ELF-1 (cell line): ENCODE measurements at regions not wholly inside any gene's neighbourhood (a gene's known extent, or its start where the extent isn't known, plus 50 kb on each side); places are given as distances from the start of the nearest gene placed in this dataset.
"Not testable (repeated sequence)": the region's sequence is repeated elsewhere in the genome, so short reads cannot be mapped to it uniquely, and the experiment has no call there.

ENCODE experiments used
- DNase-seq: peaks from one replicate; pipeline ENCODE4 v3.0.0-alpha.2; 2016; ENCODE audit warnings: low read depth, low spot score

- no peak for DNase-seq
These were observed 201.0 kb downstream of the PRL start for GRCh38 chr6:22095836-22096235.

- no peak for DNase-seq
These were observed 198.2 kb downstream of the PRL start for GRCh38 chr6:22098601-22099031.

- DNase-seq = no peak
These were observed 197.6 kb downstream of the PRL start for GRCh38 chr6:22099231-22099630.

- DNase-seq = no peak
These were observed 196.9 kb downstream of the PRL start for GRCh38 chr6:22099923-22100322.

DNA sequence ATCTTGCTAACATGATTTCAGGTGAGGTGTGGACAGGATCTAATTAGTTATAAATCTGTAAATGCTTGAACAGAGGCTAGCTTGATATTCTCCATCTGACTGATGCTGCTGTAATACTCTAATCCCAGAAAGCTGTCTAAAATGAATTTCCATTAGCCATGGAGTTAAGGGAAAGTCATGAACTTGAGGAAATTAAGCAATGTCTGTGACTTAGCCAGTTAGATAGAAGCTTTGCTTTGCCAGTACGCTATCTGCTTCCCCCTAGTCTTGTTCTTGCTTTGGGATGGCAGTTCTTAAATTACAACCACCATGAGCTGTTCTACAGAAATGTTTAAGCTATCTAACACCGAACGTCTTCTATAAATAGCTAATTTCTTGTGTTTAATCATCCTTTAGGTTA lies 195.7 kb downstream of the PRL start:
- no peak for DNase-seq

DNA sequence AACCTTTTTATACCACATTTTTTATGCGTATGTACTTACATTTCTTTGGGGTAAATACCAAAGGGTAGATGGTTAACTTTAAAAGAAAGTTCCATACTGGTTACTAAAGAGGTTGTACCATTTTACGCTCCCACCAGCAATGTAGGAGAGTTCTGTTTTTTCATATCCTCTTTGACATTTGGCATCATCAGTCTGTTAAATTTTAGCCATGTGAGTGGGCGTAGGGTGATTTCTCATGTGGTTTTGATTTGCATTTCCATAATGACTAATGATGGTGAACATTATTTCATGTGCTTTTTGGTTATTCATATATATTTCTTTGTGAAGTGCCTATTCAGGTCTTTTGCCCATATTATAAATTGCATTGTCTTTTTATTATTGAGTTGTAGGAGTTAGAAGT lies 194.2 kb downstream of the PRL start:
- DNase-seq = no peak

DNA sequence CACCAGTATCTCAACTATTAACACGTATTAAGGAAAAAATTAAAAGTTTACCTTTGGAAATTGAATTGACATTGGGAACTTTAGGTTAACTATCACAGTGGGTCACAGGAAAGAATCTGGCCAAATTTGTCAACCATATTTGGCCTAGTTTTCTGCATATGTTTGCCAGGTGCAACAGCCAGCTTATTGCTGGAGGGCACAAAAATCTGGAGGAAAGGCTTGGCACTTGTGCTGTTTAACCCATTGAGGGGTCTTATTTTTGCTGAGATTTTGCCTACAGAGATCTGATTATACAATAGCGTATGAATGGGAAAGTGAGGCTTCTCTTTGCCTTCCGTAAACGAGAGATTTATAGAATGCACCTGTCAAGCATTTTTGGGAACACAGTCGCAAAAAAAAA lies 190.4 kb downstream of the PRL start:
- DNase-seq = no peak

DNA sequence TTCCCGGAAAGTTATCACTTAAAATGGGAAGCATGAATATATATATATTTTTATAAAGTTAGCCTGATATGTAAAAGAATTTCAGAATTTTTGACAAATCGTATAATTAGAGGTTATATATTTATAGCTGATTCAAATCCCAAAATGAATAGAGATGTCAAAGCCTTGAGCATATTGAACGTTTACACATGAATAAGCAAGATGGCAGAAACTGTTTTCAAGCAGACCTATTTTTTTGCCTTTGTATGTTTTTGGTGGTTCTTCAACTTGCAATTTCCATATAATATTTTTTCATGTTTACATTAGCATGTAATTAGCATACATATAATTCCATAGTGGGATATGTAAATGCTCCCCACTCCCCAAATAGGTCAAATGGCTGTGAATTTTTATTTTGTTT lies 189.9 kb downstream of the PRL start:
- no peak for DNase-seq

DNA sequence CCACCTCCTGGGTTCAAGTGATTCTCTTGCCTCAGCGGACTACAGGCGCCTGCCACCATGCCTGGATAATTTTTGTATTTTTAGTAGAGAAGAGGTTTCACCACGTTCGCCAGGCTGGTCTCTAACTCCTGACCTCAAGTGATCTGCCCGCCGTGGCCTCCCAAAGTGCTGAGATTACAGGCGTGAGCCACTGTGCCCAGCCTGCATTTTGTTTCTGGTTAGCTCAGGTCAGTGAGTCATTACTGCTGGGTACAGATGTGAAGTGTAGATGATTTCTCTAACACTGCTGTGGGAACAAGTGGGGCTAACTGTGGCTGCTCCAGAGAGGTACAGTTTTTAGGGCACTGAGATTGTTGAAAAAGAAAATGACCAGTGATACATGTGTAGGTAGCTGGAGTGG lies 188.6 kb downstream of the PRL start:
- DNase-seq = peak; percentile 1

- DNase-seq = no peak
These were observed 186.8 kb downstream of the PRL start for GRCh38 chr6:22110061-22110460.

DNA sequence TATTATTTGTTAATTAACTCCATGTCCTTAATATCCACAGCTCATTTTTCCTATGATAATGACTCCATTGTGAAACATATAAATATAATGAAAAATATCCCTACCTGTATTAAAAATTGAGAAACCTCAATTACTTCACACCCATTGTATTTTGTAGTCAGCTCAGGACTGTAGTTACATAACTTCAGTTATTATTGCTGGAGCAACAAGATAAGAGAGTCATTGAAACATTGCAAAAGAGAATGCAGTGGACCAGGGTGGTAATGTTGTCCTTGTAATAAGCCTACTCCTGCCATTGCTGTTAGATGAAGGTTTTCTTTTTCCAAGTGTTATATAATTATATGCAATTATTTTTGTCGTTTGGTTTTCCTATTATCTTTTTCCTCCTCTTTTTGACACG lies 184.4 kb downstream of the PRL start:
- DNase-seq = no peak

DNA sequence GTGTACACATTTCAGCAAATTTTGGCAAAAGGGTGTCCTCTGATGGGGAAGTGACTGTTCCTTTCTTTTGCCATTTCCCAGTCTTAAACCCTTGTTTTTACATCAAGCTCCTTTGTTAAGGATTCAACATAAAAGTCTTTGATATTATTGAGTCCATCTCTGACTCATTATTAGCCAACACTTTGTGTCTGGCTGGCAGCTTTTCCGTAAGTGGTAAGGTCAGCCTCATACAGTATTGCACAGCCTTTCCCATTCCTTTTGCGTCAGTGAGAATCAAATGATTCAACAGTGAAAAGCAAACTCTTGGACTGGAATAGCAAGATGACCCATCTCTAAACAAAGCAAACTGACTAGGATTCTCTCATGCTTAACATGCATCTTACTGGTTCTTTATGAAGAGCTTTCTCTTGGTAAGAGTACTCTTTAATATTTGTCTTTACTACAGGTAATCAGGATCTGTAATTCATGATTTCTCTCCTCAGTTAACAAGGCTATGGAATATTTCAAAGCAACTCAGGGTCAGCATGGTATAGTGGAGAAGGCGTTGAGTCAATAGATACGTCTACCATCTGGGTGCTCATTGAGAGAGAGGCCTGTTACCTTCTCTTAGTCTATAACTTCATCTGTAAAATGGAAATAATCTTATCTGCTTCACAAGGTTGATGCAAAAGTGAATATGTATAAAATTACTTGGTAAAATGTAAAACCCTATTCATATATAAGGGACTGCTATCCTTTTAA lies 183.6 kb downstream of the PRL start:
- no peak for DNase-seq

DNA sequence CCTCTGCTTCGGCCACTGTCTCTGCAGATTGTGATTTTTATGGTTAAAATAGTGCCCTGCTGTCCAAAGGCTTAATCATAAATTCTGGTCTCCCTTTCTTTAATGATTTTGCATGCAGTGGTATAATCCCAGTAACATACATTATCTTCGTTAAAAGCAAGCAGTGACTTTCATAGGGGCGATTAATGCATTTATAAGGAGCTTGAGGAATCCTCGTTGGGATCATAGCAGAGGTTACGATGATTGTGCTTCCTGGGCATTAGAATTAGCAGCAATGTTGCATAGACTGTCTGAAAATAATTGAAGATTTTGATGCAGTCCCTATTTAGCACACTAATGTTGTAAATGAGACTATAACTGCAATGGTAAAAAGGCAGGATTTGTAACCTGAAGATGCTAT lies 181.3 kb downstream of the PRL start:
- no peak for DNase-seq

GRCh38 chr6:22117631-22118030 lies 179.2 kb downstream of the PRL start:
- no peak for DNase-seq

DNA sequence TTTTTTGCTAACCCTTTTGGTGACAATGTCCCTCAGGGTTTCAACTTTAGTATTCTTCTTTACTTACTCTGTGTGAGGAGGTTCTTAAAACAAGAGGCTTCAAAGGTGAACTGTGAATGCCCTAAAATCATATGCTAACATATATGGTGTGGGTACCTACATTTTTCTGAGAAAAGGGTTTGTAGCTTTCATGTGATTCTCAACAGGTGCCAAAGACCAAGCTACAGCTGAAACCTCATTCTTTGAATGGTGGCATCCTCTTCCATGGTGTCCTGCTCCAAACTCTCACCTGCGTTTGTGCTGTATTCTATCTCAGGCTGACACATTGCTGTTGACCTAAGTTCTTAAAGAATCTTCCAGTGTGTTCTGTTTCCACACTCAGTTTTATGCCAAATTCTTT lies 177.3 kb downstream of the PRL start:
- no peak for DNase-seq

- DNase-seq = no peak
These were observed 172.1 kb downstream of the PRL start for GRCh38 chr6:22124756-22125155.

- no peak for DNase-seq
These were observed 169.9 kb downstream of the PRL start for GRCh38 chr6:22126910-22127309.

- no peak for DNase-seq
These were observed 167.1 kb downstream of the PRL start for GRCh38 chr6:22129751-22130150.

DNA sequence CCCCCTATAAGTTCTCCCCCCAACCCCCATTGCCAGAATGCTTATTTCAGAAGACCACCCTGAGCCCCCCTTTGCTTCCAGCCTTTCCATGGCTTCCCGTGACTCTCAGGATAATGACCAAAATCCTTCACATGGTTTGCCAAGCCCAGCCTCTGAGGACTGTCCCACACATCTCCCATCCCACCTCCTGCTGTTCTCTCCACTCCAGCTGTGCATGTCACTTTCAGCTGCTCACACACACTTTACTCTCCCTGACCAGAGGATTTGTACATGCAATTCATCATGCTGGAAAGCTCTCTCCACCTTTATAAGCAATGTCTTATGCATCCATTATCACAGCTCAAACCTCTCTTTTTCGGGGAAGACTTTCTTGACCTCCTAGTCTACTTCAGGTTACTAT lies 164.2 kb downstream of the PRL start:
- no peak for DNase-seq

DNA sequence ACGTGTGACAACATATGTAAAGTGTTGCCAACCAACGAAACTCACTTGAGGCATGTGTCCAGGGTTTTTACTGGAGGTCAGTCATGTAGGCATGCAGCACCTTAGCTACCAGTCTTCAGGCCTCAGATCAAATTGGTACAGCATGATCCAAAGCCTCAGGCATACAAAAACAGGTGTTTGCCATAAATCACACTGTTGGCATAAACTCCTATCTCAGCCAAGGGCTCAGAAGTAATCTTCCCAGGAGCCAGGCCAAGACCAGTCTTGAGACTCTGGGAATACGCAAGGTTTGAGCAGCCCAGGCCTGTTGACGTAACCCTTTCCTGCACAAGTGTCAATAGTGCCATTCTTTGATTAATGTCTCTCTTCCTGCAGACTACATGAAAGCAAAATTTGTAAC lies 163.5 kb downstream of the PRL start:
- DNase-seq = no peak

DNA sequence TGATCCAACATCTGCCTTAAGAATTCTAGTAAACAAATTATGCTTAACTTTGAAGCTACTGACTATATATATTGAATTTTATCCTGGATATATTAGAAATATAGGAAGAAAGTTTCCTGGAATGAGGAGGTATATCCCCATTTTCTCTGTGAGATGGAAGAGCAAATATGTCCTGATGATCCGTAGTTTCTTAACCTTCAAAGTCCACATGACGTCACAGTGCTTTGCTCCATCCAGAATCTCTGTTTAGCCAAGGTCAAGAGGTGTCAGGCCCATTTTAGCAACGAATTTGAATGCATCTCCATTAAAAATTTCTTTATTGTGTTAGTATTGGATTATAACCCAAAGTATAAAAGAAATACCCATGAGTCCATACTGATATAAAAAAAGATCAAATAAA lies 162.5 kb downstream of the PRL start:
- no peak for DNase-seq

DNA sequence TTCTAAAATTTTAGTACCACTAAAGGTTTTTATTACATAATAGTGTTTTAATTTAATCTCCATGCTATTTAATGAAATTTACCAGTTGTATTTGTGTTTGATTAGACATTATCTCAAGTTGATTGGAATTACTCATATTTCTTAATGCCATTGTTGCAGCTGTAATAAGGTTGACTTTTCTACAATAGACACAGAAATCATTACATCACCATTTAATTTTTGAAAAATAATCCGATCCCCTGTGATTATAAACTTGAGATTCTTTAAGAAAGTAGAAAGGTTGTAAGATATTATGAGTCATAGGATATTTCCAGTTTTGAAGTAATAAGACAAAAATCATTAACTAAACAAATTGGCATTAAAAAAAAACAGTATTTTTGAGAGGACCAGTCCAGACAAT lies 161.4 kb downstream of the PRL start:
- no peak for DNase-seq

DNA sequence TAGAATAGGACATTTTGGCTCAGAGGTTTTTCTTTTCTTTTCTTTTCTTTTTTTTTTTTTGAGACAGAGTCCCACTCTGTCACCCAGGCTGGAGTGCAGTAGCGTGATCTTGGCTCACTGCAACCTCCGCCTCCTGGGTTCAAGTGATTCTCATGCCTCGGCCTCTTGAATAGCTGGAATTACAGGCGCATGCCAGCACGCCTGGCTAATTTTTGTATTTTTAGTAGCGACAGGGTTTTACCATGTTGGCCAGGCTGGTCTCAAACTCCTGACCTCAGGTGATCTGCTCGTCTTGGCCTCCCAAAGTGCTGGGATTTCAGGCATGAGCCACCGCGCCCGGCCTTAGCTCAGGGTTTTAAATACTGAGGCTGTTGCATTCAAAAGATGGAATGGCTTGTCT lies 156.1 kb downstream of the PRL start:
- DNase-seq = not testable (repeated sequence)

DNA sequence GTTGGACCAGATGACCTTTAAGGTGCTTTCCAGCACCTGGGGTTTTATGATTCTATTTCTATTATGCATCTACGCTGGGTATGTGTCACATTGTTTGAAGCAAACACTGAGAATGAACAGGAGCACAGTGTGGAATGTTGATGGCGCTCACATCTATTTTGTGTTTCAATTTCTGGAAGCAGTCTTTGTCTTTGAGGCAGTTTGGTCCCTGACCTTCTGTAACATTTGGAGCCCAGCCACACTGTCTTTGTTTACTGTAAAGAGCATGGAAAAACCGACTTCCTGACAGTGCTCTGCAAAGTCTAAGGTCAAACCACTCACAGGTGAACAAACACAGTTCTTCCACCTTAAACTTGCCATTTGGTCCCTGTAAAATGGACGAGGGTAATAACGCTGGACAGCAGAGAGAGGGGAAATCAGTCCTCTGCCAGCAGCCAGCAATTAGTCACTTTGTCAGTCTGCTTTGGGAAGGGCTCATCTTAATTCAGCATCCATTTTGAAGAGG lies 155.5 kb downstream of the PRL start:
- peak; percentile 71 for DNase-seq
